Neutrophil (primary cell): ENCODE measurements at regions not wholly inside any gene's neighbourhood (a gene's known extent, or its start where the extent isn't known, plus 50 kb on each side); places are given as distances from the start of the nearest gene placed in this dataset.

ENCODE experiments used
- H3K27ac ChIP-seq: fragments of 200-600 bp; sonication (generic); 2 replicates; pipeline ENCODE4 v1.5.1; 2016; ENCODE audit warnings: mild to moderate bottlenecking, moderate library complexity
- H3K27me3 ChIP-seq: fragments of 200-600 bp; sonication (generic); 2 replicates; pipeline ENCODE4 v1.6.0; 2016; ENCODE audit warnings: mild to moderate bottlenecking
- H3K36me3 ChIP-seq: fragments of 200-600 bp; sonication (generic); 2 replicates; pipeline ENCODE4 v1.5.1; 2017
- H3K4me1 ChIP-seq, 2 experiments: fragments of 200-600 bp in 1 of 2; sonication (generic) in 1 of 2; 1 replicate in 1 of 2; 2 replicates in 1 of 2; pipeline versions ENCODE4 v1.5.1 to v1.6.1; 2013 to 2016; ENCODE audit warnings: low read depth in 1 of 2, low read length in 1 of 2, mild to moderate bottlenecking in 1 of 2, moderate library complexity in 1 of 2; ENCODE audit not compliant: control insufficient read depth in 1 of 2, insufficient read depth in 1 of 2
- H3K4me3 ChIP-seq, 2 experiments: fragments of 200-600 bp in 1 of 2; sonication (generic) in 1 of 2; 1 replicate in 1 of 2; 2 replicates in 1 of 2; pipeline ENCODE4 v1.5.1; 2013 to 2016; ENCODE audit warnings: low read depth in 1 of 2, low read length in 1 of 2, mild to moderate bottlenecking in 1 of 2, moderate library complexity in 1 of 2
- H3K9me3 ChIP-seq: fragments of 200-600 bp; sonication (generic); 2 replicates; pipeline ENCODE4 v1.5.1; 2016
- CTCF ChIP-seq: fragments of 200-600 bp; sonication (generic); IDR thresholded peaks from 2 replicates; pipeline ENCODE4 v1.5.1; 2016; ENCODE audit warnings: antibody characterized with exemption

DNA sequence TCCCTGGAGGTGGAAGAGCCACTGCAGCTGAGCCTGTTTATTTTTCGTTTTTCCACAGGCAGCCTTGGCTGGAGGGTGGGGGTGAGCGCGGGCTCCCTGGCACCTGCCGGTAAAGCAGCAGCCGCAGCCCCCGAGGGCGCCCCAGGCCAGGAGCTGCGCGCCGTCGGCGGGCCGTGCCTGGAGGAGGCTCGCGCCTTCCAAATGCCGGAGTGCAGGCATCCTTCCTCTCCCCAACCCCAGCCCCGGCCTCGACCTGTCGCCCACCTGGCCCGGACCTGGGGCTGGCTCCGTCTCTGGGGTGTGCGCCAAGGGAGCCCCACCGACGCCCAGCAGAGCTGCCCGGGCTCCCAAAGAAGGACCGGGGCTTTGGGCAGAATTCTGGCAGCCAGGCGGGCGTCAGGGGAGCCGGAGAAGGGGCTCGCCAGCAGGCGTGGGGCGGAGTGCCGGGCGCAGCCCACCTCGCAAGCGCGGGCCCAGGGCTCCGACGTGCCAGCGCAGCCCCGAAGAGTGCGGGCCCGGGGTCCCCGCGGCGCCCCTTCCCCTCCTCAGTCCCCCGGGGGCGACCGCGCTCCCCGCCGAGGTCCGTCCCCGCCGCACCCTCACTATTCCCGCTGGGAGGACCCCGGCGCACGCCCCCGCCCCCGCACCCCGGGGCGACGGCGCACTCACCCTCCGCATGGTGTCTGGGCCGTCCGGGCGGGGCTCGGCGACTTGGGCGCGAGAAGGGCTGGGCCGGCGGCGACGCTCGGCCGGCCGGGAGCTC, 130.3 kb downstream of the NDUFA12 start:
- no peaks in the 10 kb centered on the region for H3K9me3 ChIP-seq
- peaks cover 98% of the 10 kb centered on the region for H3K27me3 ChIP-seq
- peak overlapping the region in 1 of 2 experiments; percentile 28 for H3K4me3 ChIP-seq
- H3K36me3 ChIP-seq: no peaks in the 10 kb centered on the region
- peaks cover 0 to 6% of the 10 kb centered on the region in 2 experiments for H3K4me1 ChIP-seq
- no peak for TF ChIP-seq CTCF
- no peak overlapping the region for H3K27ac ChIP-seq

DNA sequence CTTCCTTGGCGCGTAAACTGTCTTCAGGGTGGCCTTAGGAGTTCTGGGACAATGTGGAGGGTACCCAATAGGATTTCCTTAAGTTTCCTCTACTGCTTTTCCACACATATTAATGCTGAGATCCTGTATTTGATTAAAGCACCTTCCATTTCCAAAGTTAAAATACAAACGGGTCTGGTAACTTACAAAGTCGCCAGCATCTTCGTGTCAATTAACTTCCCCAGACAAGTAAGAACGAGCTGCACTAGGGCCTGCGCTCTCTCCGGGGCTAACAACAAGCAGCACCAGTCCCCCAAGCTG, 130.9 kb downstream of the NDUFA12 start:
- no peaks in the 10 kb centered on the region for H3K9me3 ChIP-seq
- H3K4me1 ChIP-seq: peaks cover 0 to 6% of the 10 kb centered on the region in 2 experiments
- TF ChIP-seq CTCF: no peak
- no peak overlapping the region for H3K4me3 ChIP-seq
- peaks cover 92% of the 10 kb centered on the region for H3K27me3 ChIP-seq
- H3K36me3 ChIP-seq: no peaks in the 10 kb centered on the region
- no peak overlapping the region for H3K27ac ChIP-seq

DNA sequence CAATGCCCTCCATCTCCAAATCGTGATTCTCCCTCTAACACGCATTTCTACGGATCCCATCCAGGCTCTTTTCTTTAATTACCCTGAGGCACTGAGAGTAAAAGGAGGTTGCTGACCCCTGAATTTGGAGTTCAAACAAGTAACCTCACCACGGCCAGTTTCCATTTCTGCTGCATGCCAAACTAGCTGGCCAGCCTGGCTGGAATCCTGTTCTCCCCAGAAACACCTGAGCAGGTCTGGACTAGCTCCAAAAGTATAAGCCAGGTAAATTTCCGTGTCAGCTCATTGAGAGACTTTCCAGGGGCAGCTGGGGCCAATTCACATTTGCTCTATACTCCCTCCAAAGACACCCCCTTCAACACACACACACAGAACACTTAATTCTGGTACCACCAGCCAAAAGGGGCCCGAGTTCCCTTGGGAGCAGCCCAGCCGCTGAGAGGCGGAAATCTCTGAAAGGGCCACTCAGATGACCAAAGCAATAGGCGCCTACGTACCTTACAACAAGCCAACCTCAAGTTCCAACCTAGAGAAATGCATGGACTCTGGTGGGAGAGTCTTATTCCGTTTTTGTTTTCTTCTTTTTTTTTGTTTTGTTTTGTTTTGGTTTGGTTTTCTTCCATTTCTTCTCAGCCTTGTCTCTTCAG, 131.4 kb downstream of the NDUFA12 start:
- peaks cover 87% of the 10 kb centered on the region for H3K27me3 ChIP-seq

GRCh38 chr12:94870511-94870910, 133.0 kb downstream of the NDUFA12 start:
- no peaks in the 10 kb centered on the region for H3K36me3 ChIP-seq

More for the DNA sequence above, 131.4 kb downstream of the NDUFA12 start:
- no peak for TF ChIP-seq CTCF
- Histone ChIP-seq H3K4me1 (peaks cover 0 to 6% of the 10 kb centered on the region in 2 experiments), H3K27ac (no peak overlapping the region), H3K9me3 (no peaks in the 10 kb centered on the region), H3K36me3 (no peaks in the 10 kb centered on the region), H3K4me3 (no peak overlapping the region)

DNA sequence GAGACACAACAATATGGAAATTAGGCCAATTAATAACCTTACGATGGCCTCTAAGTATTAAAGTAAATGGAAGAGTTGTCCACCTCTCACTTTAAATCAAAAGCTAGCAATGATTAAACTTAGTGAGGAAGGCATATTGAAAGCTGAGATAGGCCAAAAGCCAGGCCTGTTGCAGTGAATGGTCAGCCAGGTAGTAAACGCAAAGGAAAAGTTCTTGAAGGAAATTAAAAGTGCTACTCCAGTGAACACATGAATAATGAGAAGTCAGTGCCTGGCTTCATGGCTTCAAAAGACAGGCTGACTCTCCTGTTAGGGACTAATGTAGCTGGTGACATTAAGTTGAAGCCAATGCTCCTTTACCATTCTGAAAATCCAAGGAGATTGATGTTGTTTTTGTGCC, 135.3 kb downstream of the NDUFA12 start:
- Histone ChIP-seq H3K27ac (no peak overlapping the region), H3K4me3 (no peak overlapping the region), H3K36me3 (no peaks in the 10 kb centered on the region), H3K27me3 (peaks cover 48% of the 10 kb centered on the region), H3K4me1 (peaks cover 0 to 4% of the 10 kb centered on the region in 2 experiments), H3K9me3 (no peaks in the 10 kb centered on the region)
- no peak for TF ChIP-seq CTCF

More at GRCh38 chr12:94870511-94870910, 133.0 kb downstream of the NDUFA12 start:
- no peak overlapping the region for H3K27ac ChIP-seq
- H3K9me3 ChIP-seq: no peaks in the 10 kb centered on the region
- peaks cover 71% of the 10 kb centered on the region for H3K27me3 ChIP-seq
- no peak overlapping the region for H3K4me3 ChIP-seq
- no peak for TF ChIP-seq CTCF
- peaks cover 0 to 6% of the 10 kb centered on the region in 2 experiments for H3K4me1 ChIP-seq
